Stimulated activated CD8-positive, alpha-beta memory T cell treated with anti-CD3 and anti-CD28 coated beads, Interleukin-2, amount 100 ng/mL, for 1 hour (primary cell): ENCODE measurements at regions not wholly inside any gene's neighbourhood (a gene's known extent, or its start where the extent isn't known, plus 50 kb on each side); places are given as distances from the start of the nearest gene placed in this dataset.

ENCODE experiments used
- DNase-seq, 2 donors: peaks; one replicate each; pipeline ENCODE4 v3.0.0-alpha.2; 2020; ENCODE audit warnings: low read depth in 2 of 2

GRCh38 chr13:39938596-39938995, 283.1 kb downstream of the COG6 start:
- no peak for DNase-seq

DNA sequence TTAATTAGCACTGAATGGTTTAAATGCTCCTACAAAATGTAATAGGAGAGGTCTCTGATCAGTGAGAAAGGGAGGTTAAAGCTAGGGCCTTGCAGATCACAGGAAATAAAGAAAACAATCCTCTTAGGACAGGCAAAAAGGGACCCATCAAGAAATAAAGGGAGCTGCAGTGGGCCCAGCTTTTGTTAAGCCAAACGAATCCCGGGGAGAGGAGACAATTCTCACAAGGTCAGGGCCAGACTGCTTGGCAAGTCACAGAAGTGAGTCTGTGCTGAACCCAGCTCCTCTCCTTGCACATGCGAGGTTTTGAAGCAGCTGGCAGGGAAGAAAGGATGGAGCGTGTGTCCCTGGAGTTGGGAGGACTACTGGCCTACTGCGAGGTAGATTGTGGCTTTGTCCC, 285.8 kb downstream of the COG6 start:
- DNase-seq: no peak

DNA sequence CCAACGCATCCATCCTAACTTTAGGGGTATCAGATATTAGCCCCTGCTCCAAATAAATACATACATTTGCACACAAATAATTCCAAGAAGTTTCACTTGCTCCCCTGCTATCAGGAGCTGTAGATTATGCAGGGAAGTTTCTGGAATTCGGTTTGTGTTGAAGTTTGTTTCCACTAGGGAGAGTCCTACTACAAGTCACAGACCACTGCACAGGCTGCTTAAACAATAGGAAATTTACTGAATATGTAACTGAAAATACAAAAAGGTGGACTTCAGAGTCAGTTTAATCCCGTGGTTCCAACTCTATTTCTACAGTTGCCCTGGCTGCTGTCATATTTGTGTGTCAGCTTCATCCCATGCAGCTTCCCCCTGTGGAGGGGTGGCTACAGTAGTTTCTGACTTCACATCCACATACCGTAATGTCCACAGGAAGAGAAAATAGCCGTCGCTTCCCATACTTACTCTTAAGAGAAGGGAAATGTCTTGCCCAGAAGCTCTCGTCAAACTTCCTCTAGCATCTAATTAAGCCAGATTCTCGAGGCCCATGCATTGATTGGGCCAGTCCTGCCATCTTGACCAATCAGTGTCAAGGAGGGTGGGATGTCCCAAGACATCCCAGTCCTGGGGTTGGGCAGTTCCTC, 286.6 kb downstream of the COG6 start:
- DNase-seq: no peak

DNA sequence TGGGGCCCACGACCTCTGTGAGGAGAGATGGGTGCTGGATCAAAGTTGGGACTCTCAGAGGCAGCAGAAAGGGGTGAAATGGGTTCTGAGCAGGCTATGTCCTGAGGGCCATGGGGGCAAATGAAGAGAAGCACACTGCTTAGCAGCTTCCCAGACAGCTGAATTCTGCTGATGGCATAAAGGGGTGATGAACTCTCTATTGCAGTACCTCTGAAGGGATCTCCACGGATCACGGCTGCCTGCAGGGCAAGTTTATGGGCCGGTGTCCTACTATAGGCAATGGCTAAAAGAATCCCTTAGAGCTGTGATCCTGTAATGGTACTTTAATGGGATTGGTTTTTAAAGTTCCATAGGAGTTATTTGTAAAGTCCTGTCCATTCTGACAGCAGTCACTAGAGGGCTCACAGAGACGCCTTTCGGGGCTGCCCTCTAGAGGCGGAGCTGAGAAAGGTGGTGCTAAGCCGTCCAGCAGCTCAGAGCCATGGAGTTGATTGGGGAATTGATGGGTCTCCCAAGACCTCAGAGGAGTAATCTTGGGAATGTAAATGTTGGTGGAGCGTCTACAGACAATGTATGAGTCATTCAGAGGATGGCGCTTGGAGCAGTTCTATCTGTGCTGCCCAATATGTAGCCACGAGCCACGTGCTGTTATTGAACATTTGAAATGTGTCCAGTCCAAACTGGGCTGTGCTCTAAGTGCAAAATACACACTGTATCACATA, 287.3 kb downstream of the COG6 start:
- DNase-seq: peak; percentile 30 to 50

DNA sequence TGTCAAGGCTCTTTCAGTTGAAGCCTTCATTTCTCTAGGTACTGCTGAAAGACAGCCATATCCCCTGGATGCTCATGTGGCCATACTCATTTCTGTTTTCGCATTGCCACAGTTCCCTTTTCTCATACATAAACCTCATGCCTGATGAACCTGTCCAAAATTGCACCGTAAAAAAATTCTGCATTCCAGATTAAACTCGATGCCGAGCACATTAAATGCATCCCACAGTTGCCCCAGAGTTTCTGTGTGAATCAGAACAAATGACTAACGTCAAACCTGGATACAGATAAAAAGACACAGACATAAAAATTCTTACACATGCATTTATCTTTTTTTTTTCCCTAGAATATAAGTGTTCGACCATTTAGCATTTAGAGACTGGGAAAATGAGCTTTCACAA, 288.2 kb downstream of the COG6 start:
- no peak for DNase-seq

DNA sequence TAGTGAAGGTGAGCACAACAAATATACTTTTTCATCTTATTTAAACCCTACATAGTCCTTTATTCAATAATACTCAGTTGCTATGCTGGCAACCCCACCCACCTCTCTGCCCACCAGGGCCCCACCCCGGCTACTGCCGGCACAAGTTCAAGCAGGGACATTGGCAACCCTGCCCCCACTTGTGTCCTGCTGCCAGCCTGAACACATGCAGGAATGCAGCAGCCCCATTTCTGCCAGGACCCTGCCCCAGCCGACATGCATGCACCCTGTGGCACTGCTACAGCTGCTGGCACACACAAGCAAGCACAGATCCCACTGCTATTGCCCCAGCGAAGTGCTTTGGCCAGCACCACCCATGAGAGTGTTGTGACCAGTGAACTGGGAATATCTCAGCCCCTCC, 289.8 kb downstream of the COG6 start:
- DNase-seq: no peak

DNA sequence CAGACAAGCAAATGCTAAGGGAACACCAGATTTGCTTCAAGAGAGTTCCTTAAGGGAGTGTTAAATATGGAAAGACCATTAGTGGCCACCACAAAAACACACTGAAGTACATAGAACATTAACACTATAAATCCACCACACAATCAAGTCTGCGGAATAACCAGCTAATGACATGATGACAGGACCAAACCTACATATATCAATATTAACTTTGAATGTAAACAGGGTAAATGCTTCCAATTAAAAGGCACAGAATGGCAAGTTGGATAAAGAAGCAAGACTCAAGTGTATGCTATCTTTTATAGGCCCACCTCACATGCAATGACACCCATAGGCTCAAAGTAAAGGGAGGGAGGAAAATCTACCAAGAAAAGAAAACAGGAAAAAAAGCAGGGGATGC, 291.3 kb downstream of the COG6 start:
- no peak for DNase-seq

- no peak for DNase-seq
These were observed 295.8 kb downstream of the COG6 start for GRCh38 chr13:39951301-39951700.

GRCh38 chr13:39952249-39953233, 297.1 kb downstream of the COG6 start:
- DNase-seq: no peak

DNA sequence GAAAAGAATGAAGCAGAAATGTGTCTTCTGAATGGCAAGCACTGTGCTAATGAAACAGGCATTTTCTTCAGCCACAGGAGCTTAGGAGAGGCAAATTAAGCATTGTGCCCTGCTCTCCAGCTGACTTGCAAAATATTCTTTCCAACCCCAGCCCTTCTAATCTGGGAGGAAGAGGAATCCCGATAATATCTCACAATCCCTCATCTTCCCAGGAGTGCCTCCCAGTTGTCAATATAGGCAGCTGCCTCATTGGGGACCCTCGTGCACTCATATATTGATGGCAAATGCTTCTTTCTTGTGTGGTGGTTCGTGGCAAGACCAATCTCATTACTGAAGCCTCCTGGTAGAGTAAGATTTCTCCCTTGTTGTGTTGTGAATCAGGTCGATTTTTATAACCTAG, 299.0 kb downstream of the COG6 start:
- no peak for DNase-seq

- no peak for DNase-seq
These were observed 300.1 kb downstream of the COG6 start for GRCh38 chr13:39955560-39955959.

DNA sequence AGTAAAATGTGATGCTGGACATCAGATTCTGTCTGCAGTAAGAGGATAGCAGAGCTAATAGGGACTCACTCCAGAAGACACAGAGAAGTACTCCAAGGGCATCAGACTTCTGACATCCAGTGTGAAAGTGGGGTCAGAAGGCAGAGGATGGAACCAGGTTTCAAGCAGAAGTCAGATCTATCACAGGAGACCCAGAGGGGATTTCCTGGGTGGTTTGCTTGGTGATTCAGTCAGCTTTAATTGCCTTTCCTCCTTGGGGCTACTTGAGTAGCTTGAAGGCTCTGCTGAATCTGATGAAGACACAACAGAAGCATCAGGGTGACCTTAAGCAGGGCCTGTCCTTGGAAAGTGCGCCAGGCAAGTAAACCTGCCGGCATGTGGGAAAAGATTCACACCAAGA, 300.6 kb downstream of the COG6 start:
- DNase-seq: no peak

DNA sequence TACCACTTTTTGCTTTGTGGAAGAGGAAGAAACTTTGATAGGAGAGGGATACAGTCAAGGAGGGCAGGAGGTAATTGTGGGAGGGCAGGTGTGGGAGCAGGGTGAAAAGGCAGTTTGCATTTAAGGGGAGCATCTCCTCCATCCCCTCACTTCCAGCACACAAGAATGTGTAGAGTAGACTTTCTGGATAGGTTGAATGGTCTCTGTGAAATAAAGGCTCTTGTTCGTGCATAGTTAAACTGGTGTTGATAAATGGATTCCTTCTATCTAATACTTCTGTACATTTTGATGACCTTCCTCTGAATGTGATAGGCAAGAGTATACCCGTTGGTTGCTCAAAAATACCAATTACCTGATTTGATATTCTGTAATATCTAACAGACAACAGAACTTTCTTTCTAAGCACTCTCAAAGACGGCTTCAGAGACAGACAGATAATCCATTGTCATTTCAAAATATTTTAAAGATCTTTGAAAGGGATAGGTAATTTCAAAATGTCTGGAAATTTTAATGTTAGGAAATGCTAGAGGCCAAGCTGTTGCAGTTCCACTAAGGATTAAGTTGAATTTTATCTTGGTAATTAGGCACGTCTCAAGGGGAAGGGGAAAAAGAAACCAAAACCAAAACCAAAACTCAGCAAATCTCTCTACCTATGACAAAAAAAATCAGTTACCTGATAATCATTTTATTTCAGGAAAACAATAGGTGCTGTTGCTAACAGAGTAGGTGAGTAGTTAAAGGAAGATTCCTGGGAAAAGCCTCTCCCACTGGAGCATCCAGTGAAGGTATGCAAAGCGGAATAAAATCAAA, 302.6 kb downstream of the COG6 start:
- DNase-seq: no peak

DNA sequence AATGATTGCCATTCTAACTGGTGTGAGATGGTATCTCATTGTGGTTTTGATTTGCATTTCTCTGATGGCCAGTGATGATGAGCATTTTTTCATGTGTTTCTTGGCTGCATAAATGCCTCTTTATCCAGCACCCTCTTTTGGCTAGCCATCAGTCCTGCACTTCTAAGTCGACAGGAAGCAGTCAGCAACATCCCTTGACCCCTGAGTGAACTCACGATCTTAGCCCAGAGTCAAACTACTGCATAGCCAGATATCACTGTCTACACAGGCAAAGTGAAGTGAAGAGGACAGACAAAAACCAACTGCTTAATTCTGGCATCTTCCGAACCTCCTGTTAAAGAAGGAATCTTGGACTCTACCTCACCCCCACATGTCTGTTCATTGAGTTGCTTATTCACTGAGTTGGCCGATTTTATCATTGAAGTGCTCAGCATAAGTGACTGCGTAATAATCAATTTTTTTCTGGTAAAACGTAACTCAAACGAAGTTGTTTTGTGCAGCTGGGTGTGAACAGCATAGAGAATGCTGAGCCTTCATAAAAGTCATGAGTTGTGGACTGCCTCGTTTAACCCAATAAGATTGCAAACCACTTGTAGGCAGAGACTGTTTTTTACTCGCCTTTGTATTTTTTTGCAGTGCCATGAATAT, 304.2 kb downstream of the COG6 start:
- DNase-seq: no peak

- DNase-seq: no peak
These were observed 304.7 kb downstream of the COG6 start for GRCh38 chr13:39960191-39960590.

GRCh38 chr13:39961036-39961435, 305.6 kb downstream of the COG6 start:
- no peak for DNase-seq

DNA sequence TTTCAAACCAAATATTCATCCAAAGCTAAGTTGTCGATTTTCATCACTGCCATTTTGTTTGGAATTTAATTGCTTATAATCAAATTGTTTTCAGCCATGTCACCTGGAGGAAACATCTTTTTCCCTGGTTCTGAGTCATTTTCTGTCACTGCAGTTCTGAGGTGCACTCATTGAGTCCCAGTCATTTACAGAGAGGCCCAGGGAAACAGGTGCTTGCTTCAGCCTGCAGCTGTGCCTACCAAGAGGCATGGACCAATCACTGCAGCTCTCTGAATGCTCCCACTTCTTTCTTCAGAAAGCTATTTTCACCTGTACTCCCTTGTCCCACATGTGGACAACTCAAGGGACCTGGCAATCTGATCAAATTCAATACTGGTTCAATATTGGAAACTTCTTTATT, 308.1 kb downstream of the COG6 start:
- no peak for DNase-seq

GRCh38 chr13:39965309-39965708, 309.8 kb downstream of the COG6 start:
- no peak for DNase-seq

DNA sequence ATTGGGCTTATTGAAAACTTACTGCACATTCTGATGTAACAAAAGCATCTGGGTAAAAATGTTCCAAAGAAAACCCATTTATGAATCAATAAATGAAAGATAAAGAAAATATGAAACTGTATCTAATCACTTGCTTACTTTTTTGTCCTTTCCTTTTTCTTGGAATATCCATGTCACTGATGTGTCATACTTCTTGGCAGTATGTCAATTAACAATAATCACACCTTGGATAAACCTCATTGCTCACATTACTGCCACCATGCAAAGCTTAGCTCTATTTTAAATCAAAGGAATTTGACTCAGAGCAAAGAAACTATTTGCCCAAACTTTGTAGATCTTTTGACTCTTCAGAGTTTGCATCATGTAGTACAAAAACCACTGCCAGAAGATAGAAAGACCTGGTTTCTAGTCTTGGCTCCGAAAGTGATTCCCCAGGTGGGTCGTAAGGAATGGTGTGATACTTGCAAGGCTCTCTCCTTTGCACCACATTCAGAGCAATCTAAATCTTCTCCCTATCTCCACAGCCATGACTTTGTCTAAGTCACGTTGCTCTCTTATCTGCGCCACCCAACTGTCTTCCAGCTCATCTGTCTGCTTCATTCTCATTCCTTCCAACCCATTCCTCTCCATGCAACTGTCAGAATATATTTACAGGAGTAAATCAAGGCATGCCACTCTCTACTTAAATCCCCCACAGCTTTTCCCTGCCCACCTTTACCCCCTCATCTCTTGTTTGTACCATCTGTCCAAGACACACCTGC, 311.9 kb downstream of the COG6 start:
- no peak for DNase-seq
